ENCODE measurements at regions not wholly inside any gene's neighbourhood (a gene's known extent, or its start where the extent isn't known, plus 50 kb on each side); places are given as distances from the start of the nearest gene placed in this dataset.
"Not testable (repeated sequence)": the region's sequence is repeated elsewhere in the genome, so short reads cannot be mapped to it uniquely, and the experiment has no call there.

DNA sequence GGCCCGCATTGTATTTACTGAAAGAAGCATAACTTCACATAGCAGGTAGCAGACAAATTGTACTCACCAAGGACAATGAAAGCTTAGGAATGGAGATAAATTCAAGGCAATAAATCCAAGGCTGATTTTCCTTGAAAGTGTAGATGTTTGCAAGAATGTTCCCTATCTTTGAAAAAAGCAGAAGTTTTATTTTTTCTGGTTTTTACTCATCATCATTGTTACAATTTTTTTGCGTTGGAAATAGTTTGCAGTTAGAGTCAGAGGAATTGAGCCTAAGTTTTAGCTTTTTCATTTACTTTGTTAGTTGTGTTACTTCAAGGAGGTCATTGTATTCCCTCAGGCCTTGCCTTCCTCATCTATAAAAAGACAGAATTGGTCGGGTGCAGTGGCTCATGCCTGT lies 213.9 kb upstream of the TBL1XR1 start:
- TF ChIP-seq CTCF (IDR thresholded peaks at IDR 0.05; ENCODE audit: unreplicated experiment), result no peak
- DNase-seq (ENCODE audit: unreplicated experiment), result no peak
- Mint-ChIP-seq H3K9me3 (ENCODE audit: unreplicated experiment) (no peaks in the 10 kb centered on the region), H3K4me3 (ENCODE audit: unreplicated experiment) (no peak overlapping the region), H3K36me3 (ENCODE audit: insufficient read depth, unreplicated experiment) (peaks cover 6% of the 10 kb centered on the region), H3K27me3 (ENCODE audit: insufficient read depth, unreplicated experiment) (no peaks in the 10 kb centered on the region), H3K4me1 (ENCODE audit: insufficient read depth, unreplicated experiment) (peaks cover 6% of the 10 kb centered on the region), H3K27ac (ENCODE audit: low read depth, unreplicated experiment) (no peak overlapping the region)
- ChIA-PET POLR2A (no interaction called here), CTCF (no interaction called here)
- no TSS peak for BruUV-seq (replicated peaks)
- intact Hi-C loops (cut with micrococcal nuclease), result no loop called here

DNA sequence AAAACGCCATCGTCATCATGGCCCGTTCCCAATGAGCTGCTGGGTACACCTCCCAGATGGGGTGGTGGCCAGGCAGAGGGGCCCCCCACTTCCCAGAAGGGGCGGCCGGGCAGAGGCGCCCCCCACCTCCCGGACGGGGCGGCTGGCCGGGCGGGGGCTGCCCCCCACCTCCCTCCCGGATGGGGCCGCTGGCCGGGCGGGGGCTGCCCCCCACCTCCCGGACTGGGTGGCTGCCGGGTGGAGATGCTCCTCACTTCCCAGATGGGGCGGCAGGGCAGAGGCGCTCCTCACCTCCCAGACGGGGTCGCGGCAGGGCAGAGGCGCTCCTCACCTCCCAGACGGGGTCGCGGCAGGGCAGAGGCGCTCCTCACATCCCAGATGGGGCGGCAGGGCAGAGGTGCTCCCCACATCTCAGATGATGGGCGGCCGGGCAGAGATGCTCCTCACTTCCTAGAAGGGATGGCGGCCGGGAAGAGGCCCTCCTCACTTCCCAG lies 215.4 kb upstream of the TBL1XR1 start:
- H3K36me3 Mint-ChIP-seq (ENCODE audit: insufficient read depth, unreplicated experiment); H3K27ac Mint-ChIP-seq (ENCODE audit: low read depth, unreplicated experiment); BruUV-seq (replicated peaks); H3K9me3 Mint-ChIP-seq (ENCODE audit: unreplicated experiment); H3K27me3 Mint-ChIP-seq (ENCODE audit: insufficient read depth, unreplicated experiment); POLR2A ChIA-PET; H3K4me3 Mint-ChIP-seq (ENCODE audit: unreplicated experiment); intact Hi-C loops (cut with micrococcal nuclease); H3K4me1 Mint-ChIP-seq (ENCODE audit: insufficient read depth, unreplicated experiment); DNase-seq (ENCODE audit: unreplicated experiment): not testable (repeated sequence)
- CTCF ChIA-PET, result interaction anchor here (0.9 kb wide), 1 partner anchor 62 kb away, joined by 6 read pairs; no protein-coding TSS in a partner anchor

GRCh38 chr3:177414093-177414492 lies 216.8 kb upstream of the TBL1XR1 start:
- peaks cover 6% of the 10 kb centered on the region for H3K4me1 Mint-ChIP-seq (ENCODE audit: insufficient read depth, unreplicated experiment)
- no peak for TF ChIP-seq CTCF (IDR thresholded peaks at IDR 0.05; ENCODE audit: unreplicated experiment)
- peaks cover 4% of the 10 kb centered on the region for H3K36me3 Mint-ChIP-seq (ENCODE audit: insufficient read depth, unreplicated experiment)
- no peaks in the 10 kb centered on the region for H3K9me3 Mint-ChIP-seq (ENCODE audit: unreplicated experiment)
- ChIA-PET CTCF (interaction anchor here (0.7 kb wide), 1 partner anchor 9 kb away, joined by 4 read pairs; no protein-coding TSS in a partner anchor), POLR2A (no interaction called here)
- BruUV-seq (replicated peaks), result no TSS peak
- DNase-seq (ENCODE audit: unreplicated experiment), result no peak
- no peak overlapping the region for H3K27ac Mint-ChIP-seq (ENCODE audit: low read depth, unreplicated experiment)
- no peak overlapping the region for H3K4me3 Mint-ChIP-seq (ENCODE audit: unreplicated experiment)
- intact Hi-C loops (cut with micrococcal nuclease), result no loop called here
- no peaks in the 10 kb centered on the region for H3K27me3 Mint-ChIP-seq (ENCODE audit: insufficient read depth, unreplicated experiment)

DNA sequence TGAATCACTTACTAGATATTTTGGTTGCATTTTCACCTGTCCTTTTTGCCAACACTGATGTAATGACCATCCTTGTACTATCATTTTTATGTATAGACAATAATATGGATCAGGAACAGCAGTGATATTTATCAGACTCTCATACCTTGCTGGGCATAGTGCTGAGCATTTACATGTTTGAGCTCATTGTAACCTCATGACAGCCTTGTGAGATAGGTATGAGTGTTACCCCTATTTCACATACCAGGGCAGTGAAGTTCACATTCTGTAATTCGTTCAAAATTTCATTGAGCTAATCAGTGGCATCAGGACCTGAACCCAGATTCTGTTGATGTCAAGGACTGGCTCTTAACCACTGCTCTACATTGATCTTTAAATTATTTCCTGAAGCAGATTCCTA lies 221.5 kb upstream of the TBL1XR1 start:
- BruUV-seq (replicated peaks), result no TSS peak
- no peak for TF ChIP-seq CTCF (IDR thresholded peaks at IDR 0.05; ENCODE audit: unreplicated experiment)
- intact Hi-C loops (cut with micrococcal nuclease), result no loop called here
- POLR2A ChIA-PET, result interaction anchor here (0.6 kb wide), 1 partner anchor 11 kb away, joined by 3 read pairs; no protein-coding TSS in a partner anchor
- H3K4me1 Mint-ChIP-seq (ENCODE audit: insufficient read depth, unreplicated experiment), result peaks cover 6% of the 10 kb centered on the region
- H3K36me3 Mint-ChIP-seq (ENCODE audit: insufficient read depth, unreplicated experiment), result no peaks in the 10 kb centered on the region
- no peaks in the 10 kb centered on the region for H3K27me3 Mint-ChIP-seq (ENCODE audit: insufficient read depth, unreplicated experiment)
- no peaks in the 10 kb centered on the region for H3K9me3 Mint-ChIP-seq (ENCODE audit: unreplicated experiment)
- no peak overlapping the region for H3K27ac Mint-ChIP-seq (ENCODE audit: low read depth, unreplicated experiment)
- H3K4me3 Mint-ChIP-seq (ENCODE audit: unreplicated experiment), result no peak overlapping the region
- CTCF ChIA-PET, result no interaction called here
- no peak for DNase-seq (ENCODE audit: unreplicated experiment)
